Mesenchymal stem cell (in vitro differentiated cells and primary cell): ENCODE measurements at regions not wholly inside any gene's neighbourhood (a gene's known extent, or its start where the extent isn't known, plus 50 kb on each side); places are given as distances from the start of the nearest gene placed in this dataset.

Source experiments
- DNase-seq: peaks from one replicate; pipeline ENCODE4 v3.0.0-alpha.2; 2013
- H2AFZ ChIP-seq: one replicate; pipeline ENCODE4 v1.6.1; 2013; ENCODE audit warnings: low read depth, mild to moderate bottlenecking, control low read depth, inconsistent platforms, low read length, moderate library complexity
- H2AK5ac ChIP-seq: 2 replicates; pipeline ENCODE4 v1.6.1; 2013; ENCODE audit warnings: low read length, moderate library complexity, mild to moderate bottlenecking, inconsistent platforms; ENCODE audit not compliant: severe bottlenecking
- H2BK120ac ChIP-seq: one replicate; pipeline ENCODE4 v1.6.1; 2013; ENCODE audit warnings: low read depth, mild to moderate bottlenecking, inconsistent platforms, low read length, moderate library complexity
- H2BK12ac ChIP-seq, 2 experiments: one replicate each; pipeline ENCODE4 v1.6.1; 2013; ENCODE audit warnings: inconsistent platforms in 2 of 2, low read length in 2 of 2, mild to moderate bottlenecking in 2 of 2, moderate library complexity in 2 of 2, control low read depth in 1 of 2
- H2BK15ac ChIP-seq: one replicate; pipeline ENCODE4 v1.6.1; 2013; ENCODE audit warnings: mild to moderate bottlenecking, low read depth, inconsistent platforms; ENCODE audit not compliant: poor library complexity, severe bottlenecking
- H2BK5ac ChIP-seq: 2 replicates; pipeline ENCODE4 v1.6.1; 2013; ENCODE audit warnings: low read depth, mild to moderate bottlenecking, low read length, control low read depth, inconsistent platforms; ENCODE audit not compliant: poor library complexity, severe bottlenecking
- H3K14ac ChIP-seq, 2 experiments: one replicate each; pipeline ENCODE4 v1.6.1; 2013; ENCODE audit warnings: inconsistent platforms in 2 of 2, low read length in 2 of 2, control low read depth in 1 of 2, mild to moderate bottlenecking in 1 of 2, moderate library complexity in 1 of 2
- H3K18ac ChIP-seq, 2 experiments: one replicate each; pipeline ENCODE4 v1.6.1; 2013; ENCODE audit warnings: inconsistent platforms in 2 of 2, low read length in 2 of 2, control low read depth in 1 of 2, low read depth in 1 of 2, mild to moderate bottlenecking in 1 of 2
- H3K23ac ChIP-seq, 2 experiments: one replicate each; pipeline ENCODE4 v1.6.1; 2013; ENCODE audit warnings: inconsistent platforms in 2 of 2, low read length in 2 of 2, mild to moderate bottlenecking in 2 of 2, moderate library complexity in 2 of 2, control low read depth in 1 of 2
- H3K27ac ChIP-seq: 2 replicates; pipeline ENCODE4 v1.5.1; 2013; ENCODE audit warnings: mild to moderate bottlenecking, moderate library complexity, low read length, control low read depth, inconsistent platforms; ENCODE audit not compliant: poor library complexity, severe bottlenecking
- H3K27me3 ChIP-seq, 2 experiments: 2 replicates each; pipeline versions ENCODE4 v1.6.1 to v1.7.0; 2013; ENCODE audit warnings: low read length in 2 of 2, mild to moderate bottlenecking in 2 of 2, moderate library complexity in 2 of 2, control low read depth in 1 of 2, inconsistent platforms in 1 of 2; ENCODE audit not compliant: control insufficient read depth in 1 of 2, insufficient read depth in 1 of 2
- H3K36me3 ChIP-seq, 2 experiments: 2 replicates each; pipeline versions ENCODE4 v1.6.1 to v1.7.0; 2013; ENCODE audit warnings: low read length in 2 of 2, control low read depth in 1 of 2, inconsistent platforms in 1 of 2, low read depth in 1 of 2, mild to moderate bottlenecking in 1 of 2; ENCODE audit not compliant: insufficient read depth in 2 of 2, control insufficient read depth in 1 of 2
- H3K4ac ChIP-seq, 2 experiments: one replicate each; pipeline ENCODE4 v1.6.1; 2013; ENCODE audit warnings: inconsistent platforms in 2 of 2, low read length in 2 of 2, mild to moderate bottlenecking in 2 of 2, moderate library complexity in 2 of 2, control low read depth in 1 of 2, low read depth in 1 of 2
- H3K4me1 ChIP-seq: 2 replicates; pipeline ENCODE4 v1.6.1; 2013; ENCODE audit warnings: low read depth, low read length, control low read depth; ENCODE audit not compliant: control insufficient read depth, insufficient read depth
- H3K4me2 ChIP-seq: 2 replicates; pipeline ENCODE4 v1.6.1; 2013; ENCODE audit warnings: low read length, mild to moderate bottlenecking, inconsistent platforms; ENCODE audit not compliant: poor library complexity, severe bottlenecking
- H3K4me3 ChIP-seq, 2 experiments: 2 replicates each; pipeline versions ENCODE4 v1.5.1 to v1.7.0; 2013; ENCODE audit warnings: low read length in 2 of 2, mild to moderate bottlenecking in 2 of 2, control low read depth in 1 of 2, low read depth in 1 of 2; ENCODE audit not compliant: insufficient read depth in 1 of 2
- H3K79me1 ChIP-seq: replicated peaks from 2 replicates; pipeline ENCODE4 v1.6.1; 2013; ENCODE audit warnings: mild to moderate bottlenecking, control low read depth, low read length, inconsistent platforms; ENCODE audit not compliant: poor library complexity, severe bottlenecking
- H3K9ac ChIP-seq: 2 replicates; pipeline ENCODE4 v1.7.0; 2013; ENCODE audit warnings: mild to moderate bottlenecking, low read length, moderate library complexity
- H3K9me3 ChIP-seq: 2 replicates; pipeline ENCODE4 v1.7.0; 2013; ENCODE audit warnings: mild to moderate bottlenecking, low read length; ENCODE audit not compliant: control insufficient read depth
- H4K8ac ChIP-seq: one replicate; pipeline ENCODE4 v1.6.1; 2013; ENCODE audit warnings: inconsistent platforms, mild to moderate bottlenecking, low read length, moderate library complexity
- H4K91ac ChIP-seq: one replicate; pipeline ENCODE4 v1.6.1; 2013; ENCODE audit warnings: mild to moderate bottlenecking, low read length, inconsistent platforms
- WGBS: methylation state at CpG from one replicate; pipeline ENCODE4 v1.1.7; 2013; ENCODE audit warnings: mixed read lengths; 5-methylcytosine and 5-hydroxymethylcytosine counted together

- Histone ChIP-seq H3K4me1 (no peaks in the 10 kb centered on the region), H3K14ac (no peak overlapping the region), H3K27me3 (peaks cover 0 to 23% of the 10 kb centered on the region in 2 experiments), H4K8ac (no peak overlapping the region), H3K18ac (no peak overlapping the region), H2BK120ac (no peak overlapping the region), H3K79me1 (no peaks in the 10 kb centered on the region), H3K4me2 (no peak overlapping the region), H2BK15ac (no peak overlapping the region), H3K4ac (no peak overlapping the region), H2BK5ac (no peak overlapping the region), H3K4me3 (no peak overlapping the region), H3K9ac (no peak overlapping the region), H4K91ac (no peak overlapping the region), H2AK5ac (no peak overlapping the region), H3K9me3 (no peaks in the 10 kb centered on the region), H3K23ac (no peak overlapping the region), H2AFZ (no peak overlapping the region), H2BK12ac (no peak overlapping the region), H3K36me3 (no peaks in the 10 kb centered on the region), H3K27ac (no peak overlapping the region)
- DNase-seq = no peak
- 96% methylated on average over 1 of the region's 1 CpG for WGBS
Measured at GRCh38 chr9:3708751-3709150, 182.9 kb upstream of the RFX3 start.

- 77% methylated on average over 2 of the region's 2 CpGs for WGBS
- Histone ChIP-seq H3K4me1 (no peaks in the 10 kb centered on the region), H3K9ac (no peak overlapping the region)
Measured at GRCh38 chr9:3704890-3705289, 179.1 kb upstream of the RFX3 start.

GRCh38 chr9:3700772-3701171 is 175.0 kb upstream of the RFX3 start:
- Histone ChIP-seq H3K4me2 (no peak overlapping the region), H3K4me1 (no peaks in the 10 kb centered on the region), H2AFZ (no peak overlapping the region), H2BK15ac (no peak overlapping the region), H3K36me3 (no peaks in the 10 kb centered on the region), H3K9ac (no peak overlapping the region), H2BK120ac (no peak overlapping the region), H3K27me3 (peaks cover 0 to 30% of the 10 kb centered on the region in 2 experiments), H3K27ac (no peak overlapping the region), H3K18ac (no peak overlapping the region), H3K79me1 (no peaks in the 10 kb centered on the region), H2BK12ac (no peak overlapping the region), H3K9me3 (no peaks in the 10 kb centered on the region), H3K4me3 (no peak overlapping the region), H3K14ac (no peak overlapping the region), H2AK5ac (no peak overlapping the region), H3K23ac (no peak overlapping the region), H4K8ac (no peak overlapping the region), H4K91ac (no peak overlapping the region), H3K4ac (no peak overlapping the region), H2BK5ac (no peak overlapping the region)
- WGBS = 76% methylated on average over 2 of the region's 2 CpGs
- no peak for DNase-seq

More at GRCh38 chr9:3704890-3705289, 179.1 kb upstream of the RFX3 start:
- Histone ChIP-seq H3K36me3 (no peaks in the 10 kb centered on the region), H4K8ac (no peak overlapping the region), H2AK5ac (no peak overlapping the region), H2AFZ (no peak overlapping the region), H2BK12ac (no peak overlapping the region), H2BK120ac (no peak overlapping the region), H4K91ac (no peak overlapping the region), H2BK5ac (no peak overlapping the region), H3K27me3 (peaks cover 0 to 30% of the 10 kb centered on the region in 2 experiments), H3K9me3 (no peaks in the 10 kb centered on the region), H3K4ac (no peak overlapping the region), H3K27ac (no peak overlapping the region), H2BK15ac (no peak overlapping the region), H3K14ac (no peak overlapping the region), H3K4me2 (no peak overlapping the region), H3K4me3 (no peak overlapping the region), H3K18ac (no peak overlapping the region), H3K23ac (no peak overlapping the region), H3K79me1 (no peaks in the 10 kb centered on the region)
- DNase-seq = no peak

- Histone ChIP-seq H3K27ac (no peak overlapping the region), H4K91ac (no peak overlapping the region), H4K8ac (no peak overlapping the region), H3K4ac (no peak overlapping the region), H2BK12ac (no peak overlapping the region), H3K9me3 (no peaks in the 10 kb centered on the region), H3K79me1 (no peaks in the 10 kb centered on the region), H3K27me3 (peaks cover 0 to 27% of the 10 kb centered on the region in 2 experiments), H2BK5ac (no peak overlapping the region), H3K9ac (no peak overlapping the region), H3K23ac (no peak overlapping the region), H3K4me1 (no peaks in the 10 kb centered on the region), H3K36me3 (no peaks in the 10 kb centered on the region), H2AK5ac (no peak overlapping the region), H3K4me2 (no peak overlapping the region), H3K18ac (no peak overlapping the region), H3K4me3 (no peak overlapping the region), H2AFZ (no peak overlapping the region), H2BK15ac (no peak overlapping the region), H3K14ac (no peak overlapping the region), H2BK120ac (no peak overlapping the region)
- DNase-seq = no peak
- WGBS = 92% methylated on average over 3 of the region's 3 CpGs
Measured at GRCh38 chr9:3699883-3700282, 174.1 kb upstream of the RFX3 start.
